CD4-positive, alpha-beta T cell treated with Interleukin-6 for 4 hours (primary cell): ENCODE measurements at regions not wholly inside any gene's neighbourhood (a gene's known extent, or its start where the extent isn't known, plus 50 kb on each side); places are given as distances from the start of the nearest gene placed in this dataset.
"Not testable (repeated sequence)": the region's sequence is repeated elsewhere in the genome, so short reads cannot be mapped to it uniquely, and the experiment has no call there.

Experiments
- DNase-seq: peaks from one replicate; pipeline ENCODE4 v3.0.0-alpha.2; 2020; ENCODE audit warnings: mixed read lengths

DNA sequence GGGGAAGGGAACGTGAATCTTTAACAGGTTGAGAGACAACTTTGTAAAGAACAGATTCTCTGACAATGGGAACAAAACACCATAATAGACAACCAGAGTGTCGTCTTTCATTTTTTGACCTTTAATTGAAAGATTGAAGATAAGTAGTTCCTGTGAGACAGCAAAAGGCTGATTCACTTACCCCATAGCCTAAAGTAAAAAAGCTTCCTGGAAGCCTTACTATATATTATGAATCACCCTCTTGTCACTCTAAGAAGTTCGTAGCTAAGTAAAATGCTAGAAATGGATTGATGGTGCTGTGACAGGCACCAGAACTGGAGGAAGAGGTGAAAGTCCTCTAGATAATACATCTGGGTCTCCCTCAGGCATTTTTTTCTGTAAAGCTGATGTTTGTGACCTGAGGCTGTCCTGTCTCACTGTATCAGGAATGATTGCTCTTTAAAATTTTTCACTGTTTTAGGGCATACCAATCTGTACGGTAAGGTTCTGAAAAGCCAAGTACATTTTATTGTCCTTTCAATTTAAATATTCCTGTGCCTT, 824.6 kb upstream of the SEMA6D start:
- DNase-seq, result no peak

DNA sequence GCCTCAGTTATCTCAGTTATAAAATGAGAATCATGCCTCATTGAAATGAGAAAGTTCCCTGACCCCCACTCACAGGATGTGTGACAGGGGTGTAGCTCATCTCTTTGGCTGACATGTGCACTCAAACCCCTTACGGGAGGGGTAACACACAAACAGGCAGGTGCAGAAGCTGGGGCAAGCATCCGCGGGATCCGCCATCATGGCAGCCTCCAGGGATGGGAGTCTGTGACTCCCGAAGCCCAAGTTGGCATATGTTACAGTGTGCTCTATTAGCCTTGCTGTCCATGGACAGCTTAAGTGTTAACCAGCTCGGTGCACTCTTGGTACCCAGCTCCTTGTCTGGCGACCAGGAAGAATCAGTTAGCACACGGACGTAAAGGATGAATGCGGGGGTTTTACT, 822.7 kb upstream of the SEMA6D start:
- DNase-seq, result no peak

- DNase-seq, result no peak
These were observed 820.0 kb upstream of the SEMA6D start for GRCh38 chr15:46897266-46897665.

DNA sequence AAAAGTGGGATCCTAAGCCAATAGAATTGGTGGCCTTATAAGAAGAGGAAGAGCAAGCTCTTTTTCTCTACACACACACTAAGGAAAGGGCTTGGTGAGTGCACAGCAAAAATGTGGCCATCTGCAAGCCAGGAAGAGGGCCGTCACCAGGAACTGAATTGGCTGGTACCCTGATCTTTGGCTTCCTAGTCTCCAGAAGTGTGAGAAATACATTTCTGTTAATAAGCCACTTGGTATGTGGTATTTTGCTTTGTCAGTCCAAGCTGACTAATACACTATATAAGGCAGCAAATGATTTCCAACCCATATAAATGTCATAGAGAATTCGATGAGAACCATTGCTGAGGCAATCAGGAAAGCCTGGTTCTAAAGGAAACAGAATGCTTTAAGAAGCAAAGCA, 816.3 kb upstream of the SEMA6D start:
- no peak for DNase-seq

DNA sequence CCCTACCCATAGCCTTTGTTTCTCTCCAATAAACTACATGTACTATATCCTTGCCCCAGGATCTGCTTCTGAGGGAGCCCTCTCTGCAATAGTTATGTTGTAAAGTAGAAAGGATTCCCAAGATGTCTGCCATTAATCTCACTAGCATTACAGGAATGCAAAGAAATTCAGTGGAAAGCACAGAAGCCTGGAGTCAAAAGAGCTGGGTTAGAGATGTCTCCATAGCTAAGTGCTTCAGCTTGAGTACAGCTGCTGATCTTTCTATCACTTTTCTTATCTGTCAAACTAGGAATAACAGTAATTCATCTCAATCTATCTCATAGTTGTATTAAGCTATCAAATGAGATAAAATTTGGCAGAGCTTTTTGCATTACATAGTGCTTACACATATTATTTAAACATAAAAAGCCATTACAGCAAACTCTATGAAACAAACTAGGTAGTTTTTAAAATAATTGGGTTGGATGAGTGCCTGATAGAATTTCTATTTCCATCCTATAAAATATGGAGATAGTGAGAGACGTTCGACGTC, 799.5 kb upstream of the SEMA6D start:
- no peak for DNase-seq

GRCh38 chr15:46918462-46919140, 798.7 kb upstream of the SEMA6D start:
- no peak for DNase-seq

DNA sequence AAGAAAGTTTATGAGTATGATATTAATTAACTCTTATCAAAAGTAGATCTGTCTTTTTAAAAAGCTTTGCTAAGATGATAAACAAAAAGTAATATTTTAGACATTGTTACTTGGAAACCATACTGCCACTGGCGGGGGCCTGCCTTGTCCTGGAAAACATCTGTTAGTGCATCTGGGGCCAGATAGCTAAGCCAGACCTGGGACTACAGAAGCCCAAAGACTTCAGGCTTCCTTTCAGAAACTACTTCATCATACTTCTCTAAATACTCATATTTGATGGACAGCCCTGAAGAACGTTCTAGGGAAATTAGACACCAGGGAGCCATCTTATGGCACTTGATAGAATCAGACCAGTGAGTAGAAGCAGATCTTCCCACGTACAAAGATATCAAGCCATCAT, 795.4 kb upstream of the SEMA6D start:
- DNase-seq, result no peak

DNA sequence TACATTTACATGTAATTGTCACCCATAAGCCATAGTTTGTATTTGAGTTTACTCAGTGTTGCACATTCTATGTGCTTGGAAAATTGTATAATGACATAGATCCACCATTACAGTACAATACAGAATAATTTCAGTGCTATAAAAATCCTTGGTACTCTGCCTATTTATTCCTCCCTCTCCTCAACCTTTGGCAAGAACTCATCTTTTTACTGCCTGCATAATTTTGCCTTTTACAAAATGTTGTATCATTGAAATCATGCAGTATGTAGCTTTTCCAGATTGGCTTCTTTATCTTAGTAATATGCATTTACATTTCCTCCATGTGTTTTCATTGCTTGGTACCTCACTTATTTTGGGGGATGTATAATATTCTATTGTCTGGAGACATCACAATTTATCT, 786.9 kb upstream of the SEMA6D start:
- no peak for DNase-seq

- no peak for DNase-seq
These were observed 784.0 kb upstream of the SEMA6D start for GRCh38 chr15:46933332-46933731.

DNA sequence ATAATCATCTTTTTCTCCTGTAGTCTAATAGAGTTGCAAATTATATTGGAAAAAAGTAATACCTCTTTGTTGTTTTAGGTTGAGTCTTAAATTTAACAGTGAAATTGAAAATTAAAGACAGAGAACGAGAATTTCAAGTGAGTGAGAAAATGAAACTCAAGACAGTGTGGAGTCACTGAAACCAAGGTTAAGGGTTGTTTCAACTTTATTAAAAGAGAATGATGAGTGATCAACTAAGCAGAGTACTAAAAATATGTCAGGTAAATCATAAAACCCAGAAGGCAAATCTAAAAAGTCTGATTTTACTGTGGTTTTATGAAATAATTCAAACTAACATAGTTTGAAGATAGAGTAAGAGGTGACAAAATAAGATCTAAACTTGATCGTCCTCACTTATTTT, 782.5 kb upstream of the SEMA6D start:
- DNase-seq, result no peak

DNA sequence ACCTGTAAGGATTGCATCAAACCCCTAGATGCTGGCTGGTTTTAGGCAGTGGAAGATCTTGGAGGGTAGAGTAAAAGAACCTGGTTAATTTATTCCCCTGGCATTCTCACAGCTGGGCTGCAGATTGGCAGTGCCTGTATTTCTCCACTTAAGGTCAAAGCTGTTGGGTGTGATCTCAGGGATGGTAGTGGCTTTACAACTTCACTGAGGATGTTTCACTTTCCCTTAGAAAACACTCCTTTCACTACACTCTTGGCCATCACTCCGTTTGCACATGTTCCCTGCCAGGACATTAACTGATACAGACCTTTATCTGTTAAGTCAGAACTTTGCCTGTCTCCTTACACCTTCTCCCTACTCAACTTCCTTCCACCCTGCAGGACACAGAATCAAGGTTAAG, 779.1 kb upstream of the SEMA6D start:
- no peak for DNase-seq

- no peak for DNase-seq
These were observed 776.1 kb upstream of the SEMA6D start for GRCh38 chr15:46941241-46941640.

DNA sequence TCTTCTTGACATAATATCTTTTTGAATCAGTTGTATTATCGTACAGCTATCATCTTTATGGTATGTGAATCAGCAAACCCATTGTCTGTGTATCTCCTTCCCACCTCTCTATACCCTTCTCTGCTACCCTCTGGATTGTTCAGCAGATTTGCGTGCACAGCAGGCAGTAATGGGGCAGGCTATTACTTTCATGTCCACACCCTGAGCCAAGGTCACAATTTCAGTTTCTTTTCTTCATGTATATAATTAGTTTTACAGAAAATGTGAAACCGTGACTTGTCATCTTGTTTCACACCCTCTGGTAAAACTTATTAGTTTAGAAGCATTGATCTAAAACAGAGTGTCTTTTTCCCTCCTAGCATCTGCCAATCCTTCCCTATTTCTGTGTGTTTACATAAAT, 770.4 kb upstream of the SEMA6D start:
- no peak for DNase-seq

GRCh38 chr15:46955576-46955975, 761.7 kb upstream of the SEMA6D start:
- DNase-seq, result no peak

- no peak for DNase-seq
These were observed 760.8 kb upstream of the SEMA6D start for GRCh38 chr15:46956456-46956855.

- DNase-seq, result no peak
These were observed 760.4 kb upstream of the SEMA6D start for GRCh38 chr15:46956881-46957280.

GRCh38 chr15:46960581-46960980, 756.7 kb upstream of the SEMA6D start:
- no peak for DNase-seq

GRCh38 chr15:46961795-46962194, 755.5 kb upstream of the SEMA6D start:
- DNase-seq, result no peak

- DNase-seq, result not testable (repeated sequence)
These were observed 729.2 kb upstream of the SEMA6D start for GRCh38 chr15:46988055-46988454.

DNA sequence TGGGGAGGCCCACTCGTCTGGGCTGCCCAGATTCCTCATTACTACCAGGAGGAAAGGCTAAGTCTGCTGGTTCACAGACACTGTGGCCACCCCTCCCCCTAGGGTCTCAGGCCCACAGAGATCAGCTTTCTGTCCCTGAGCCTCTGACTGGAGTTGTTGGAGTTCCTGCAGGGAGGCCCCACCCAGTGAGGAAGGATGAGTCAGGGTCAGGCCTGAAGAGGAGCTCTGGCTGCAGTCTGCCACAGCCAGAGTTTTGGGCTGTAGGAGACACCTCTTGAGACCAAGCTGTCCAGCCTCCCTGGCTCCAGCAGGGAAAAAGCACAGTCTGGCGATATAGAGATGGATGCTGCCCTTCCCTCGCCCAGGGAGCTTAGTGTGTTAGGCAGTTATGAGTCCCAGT, 720.9 kb upstream of the SEMA6D start:
- DNase-seq, result no peak

- DNase-seq, result no peak
These were observed 719.8 kb upstream of the SEMA6D start for GRCh38 chr15:46997501-46997900.

- no peak for DNase-seq
These were observed 713.7 kb upstream of the SEMA6D start for GRCh38 chr15:47003568-47003967.

- DNase-seq, result no peak
These were observed 703.9 kb upstream of the SEMA6D start for GRCh38 chr15:47013446-47013845.

DNA sequence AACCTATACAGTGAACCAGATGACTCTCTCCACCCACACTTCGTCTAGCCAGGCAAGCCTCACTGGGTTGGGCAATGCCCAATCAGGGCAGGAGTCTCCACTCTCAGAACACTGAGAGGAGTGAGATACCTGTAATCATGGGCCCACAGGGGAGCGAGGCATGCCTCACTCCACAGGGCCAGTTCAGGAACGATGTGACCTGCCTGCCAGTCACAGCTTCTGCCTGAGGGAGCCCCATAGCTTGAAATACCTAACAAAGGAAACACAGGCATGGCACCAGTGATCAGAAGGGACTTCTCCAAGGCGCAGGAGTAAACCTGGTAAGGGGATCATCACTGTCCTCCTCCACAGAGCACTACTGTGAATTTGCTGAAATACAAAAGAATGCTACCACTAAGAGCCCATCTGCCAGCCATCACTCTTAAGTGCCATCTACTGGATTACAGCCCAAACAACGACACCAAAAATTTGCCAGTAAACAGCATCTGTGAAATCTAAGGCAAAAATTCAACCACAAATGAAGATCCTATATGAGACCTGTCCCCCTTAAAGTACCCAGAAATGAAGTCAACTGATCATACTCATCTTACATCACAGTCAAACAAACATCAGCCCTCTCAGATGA, 689.9 kb upstream of the SEMA6D start:
- DNase-seq, result no peak
